NB4 (cell line): ENCODE measurements at regions not wholly inside any gene's neighbourhood (a gene's known extent, or its start where the extent isn't known, plus 50 kb on each side); places are given as distances from the start of the nearest gene placed in this dataset.

Experiments used
- CTCF ChIP-seq: IDR thresholded peaks from one replicate; pipeline ENCODE4 v1.5.1; 2012; ENCODE audit warnings: low read depth, low read length
- MAX ChIP-seq: IDR thresholded peaks from 2 replicates; pipeline ENCODE4 v1.6.1; 2011; ENCODE audit warnings: low read depth, low read length
- MYC ChIP-seq: IDR thresholded peaks from 2 replicates; pipeline ENCODE4 v1.6.1; 2011; ENCODE audit warnings: low read depth, low read length
- POLR2A ChIP-seq: IDR thresholded peaks from 2 replicates; pipeline ENCODE4 v1.6.1; 2011; ENCODE audit warnings: mild to moderate bottlenecking; ENCODE audit not compliant: insufficient read length; ENCODE audit errors: extremely low read depth

GRCh38 chr1:166738873-166739272 is 100.4 kb upstream of the POGK start:
- TF ChIP-seq MAX, result no peak
- no peak for TF ChIP-seq CTCF
- no peak for TF ChIP-seq POLR2A
- TF ChIP-seq MYC, result no peak
